Body of pancreas (tissue), 4 donors: ENCODE measurements at regions not wholly inside any gene's neighbourhood (a gene's known extent, or its start where the extent isn't known, plus 50 kb on each side); places are given as distances from the start of the nearest gene placed in this dataset.

ENCODE experiments used
- POLR2A ChIP-seq, 3 donors: fragments of 450-650 bp; IDR thresholded peaks; one replicate each; pipeline ENCODE4 v1.6.1; 2016; ENCODE audit warnings: antibody characterized with exemption in 3 of 3, mild to moderate bottlenecking in 2 of 3
- TF ChIP-seq, protein P1 (sequence below), 7 experiments: fragments of 450-650 bp in 4 of 7; fragments of 200-600 bp in 3 of 7; sonication (generic) in 3 of 7; IDR thresholded peaks; one replicate each; pipeline ENCODE4 v1.5.1; 2016 to 2019; ENCODE audit warnings: antibody characterized with exemption in 7 of 7

- TF ChIP-seq, protein P1, sequence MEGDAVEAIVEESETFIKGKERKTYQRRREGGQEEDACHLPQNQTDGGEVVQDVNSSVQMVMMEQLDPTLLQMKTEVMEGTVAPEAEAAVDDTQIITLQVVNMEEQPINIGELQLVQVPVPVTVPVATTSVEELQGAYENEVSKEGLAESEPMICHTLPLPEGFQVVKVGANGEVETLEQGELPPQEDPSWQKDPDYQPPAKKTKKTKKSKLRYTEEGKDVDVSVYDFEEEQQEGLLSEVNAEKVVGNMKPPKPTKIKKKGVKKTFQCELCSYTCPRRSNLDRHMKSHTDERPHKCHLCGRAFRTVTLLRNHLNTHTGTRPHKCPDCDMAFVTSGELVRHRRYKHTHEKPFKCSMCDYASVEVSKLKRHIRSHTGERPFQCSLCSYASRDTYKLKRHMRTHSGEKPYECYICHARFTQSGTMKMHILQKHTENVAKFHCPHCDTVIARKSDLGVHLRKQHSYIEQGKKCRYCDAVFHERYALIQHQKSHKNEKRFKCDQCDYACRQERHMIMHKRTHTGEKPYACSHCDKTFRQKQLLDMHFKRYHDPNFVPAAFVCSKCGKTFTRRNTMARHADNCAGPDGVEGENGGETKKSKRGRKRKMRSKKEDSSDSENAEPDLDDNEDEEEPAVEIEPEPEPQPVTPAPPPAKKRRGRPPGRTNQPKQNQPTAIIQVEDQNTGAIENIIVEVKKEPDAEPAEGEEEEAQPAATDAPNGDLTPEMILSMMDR (IDR thresholded peaks at IDR 0.05) = no peak
- TF ChIP-seq POLR2A (IDR thresholded peaks at IDR 0.05) = no peak
Observed at GRCh38 chrX:8036914-8037313, 109.7 kb upstream of the PNPLA4 start.
